PC-3 (cell line): ENCODE measurements at regions not wholly inside any gene's neighbourhood (a gene's known extent, or its start where the extent isn't known, plus 50 kb on each side); places are given as distances from the start of the nearest gene placed in this dataset.

Source experiments
- ATAC-seq: fragments of 200-7000 bp; cut with Tn5 transposase; 2 replicates; pipeline ENCODE4 v1.9.1; 2020; ENCODE audit warnings: mild to moderate bottlenecking, moderate library complexity
- BruUV-seq: library from RNA; stranded (reverse); fragments of 400-500 nt; replicated peaks from 2 replicates; lab custom pipeline; 2021; lab: Mats Ljungman, UMichigan
- CTCF ChIA-PET: fragments of 300-600 bp; sonication (Branson Sonifier 250); formaldehyde crosslinking; loops from one replicate; lab custom pipeline; 2022; ENCODE audit warnings: antibody characterized with exemption; lab: Charles Lee
- POLR2A ChIA-PET: fragments of 300-600 bp; sonication (Branson Sonifier 250); formaldehyde crosslinking; loops from one replicate; lab custom pipeline; 2022; ENCODE audit warnings: antibody characterized with exemption; ENCODE audit not compliant: unreplicated experiment; lab: Charles Lee
- DNase-seq: peaks from one replicate; pipeline ENCODE4 v3.0.0-alpha.2; 2015
- H2AFZ ChIP-seq: fragments of 300-600 bp; sonication (generic); 2 replicates; pipeline ENCODE4 v1.6.0; 2016; ENCODE audit warnings: antibody characterized with exemption, low read length
- H3F3A ChIP-seq: fragments of 300-600 bp; sonication (generic); one replicate; pipeline ENCODE4 v1.6.0; 2017; ENCODE audit warnings: antibody characterized with exemption, low read length, control low read depth, mild to moderate bottlenecking; ENCODE audit not compliant: unreplicated experiment
- H3K27ac ChIP-seq: fragments of 300-600 bp; sonication (generic); 2 replicates; pipeline ENCODE4 v1.5.1; 2016; ENCODE audit warnings: mild to moderate bottlenecking, low read length
- H3K27me3 ChIP-seq: fragments of 300-600 bp; sonication (generic); 2 replicates; pipeline ENCODE4 v1.6.1; 2016; ENCODE audit warnings: low read length, mixed read lengths
- H3K36me3 ChIP-seq: fragments of 300-600 bp; sonication (generic); 2 replicates; pipeline ENCODE4 v1.6.1; 2016; ENCODE audit warnings: low read depth, mixed run types, low read length, mixed read lengths
- H3K4me1 ChIP-seq: fragments of 300-600 bp; sonication (generic); 2 replicates; pipeline ENCODE4 v1.5.1; 2016; ENCODE audit warnings: low read length; ENCODE audit not compliant: insufficient read depth
- H3K4me2 ChIP-seq: fragments of 300-600 bp; sonication (generic); 2 replicates; pipeline ENCODE4 v1.6.0; 2016; ENCODE audit warnings: low read length
- H3K4me3 ChIP-seq: fragments of 300-600 bp; sonication (generic); 2 replicates; pipeline ENCODE4 v1.5.1; 2016; ENCODE audit warnings: mild to moderate bottlenecking, low read length, mixed read lengths
- H3K79me2 ChIP-seq: fragments of 300-600 bp; sonication (generic); 2 replicates; pipeline ENCODE4 v1.6.1; 2017; ENCODE audit warnings: low read length, mixed read lengths
- H3K9ac ChIP-seq: fragments of 300-600 bp; sonication (generic); 2 replicates; pipeline ENCODE4 v1.6.0; 2016; ENCODE audit warnings: mild to moderate bottlenecking, low read length
- H3K9me2 ChIP-seq: fragments of 300-600 bp; sonication (generic); replicated peaks from 2 replicates; pipeline ENCODE4 v1.6.1; 2016; ENCODE audit warnings: mixed run types, low read length, mixed read lengths
- H3K9me3 ChIP-seq: fragments of 300-600 bp; sonication (generic); 2 replicates; pipeline ENCODE4 v1.6.1; 2016; ENCODE audit warnings: low read length, mixed read lengths
- H4K20me1 ChIP-seq: fragments of 300-600 bp; sonication (generic); 2 replicates; pipeline ENCODE4 v1.6.1; 2016; ENCODE audit warnings: low read length, mixed read lengths
- EZH2 ChIP-seq: fragments of 300-600 bp; sonication (generic); IDR thresholded peaks from one replicate; pipeline ENCODE4 v1.6.1; 2017; ENCODE audit warnings: antibody characterized with exemption, mild to moderate bottlenecking, low read length; ENCODE audit not compliant: unreplicated experiment
- EZH2phosphoT487 ChIP-seq: fragments of 300-600 bp; sonication (generic); IDR thresholded peaks from 2 replicates; pipeline ENCODE4 v1.6.1; 2018; ENCODE audit warnings: mild to moderate bottlenecking, antibody characterized with exemption, low read length, borderline replicate concordance
- intact Hi-C: fragments of 100-400 bp; cut with micrococcal nuclease; formaldehyde crosslinking; loops from 2 replicates; pipeline ENCODE4 v1.9.0; 2023
- TF ChIP-seq, protein P1 (sequence below): fragments of 300-600 bp; sonication (generic); conservative IDR thresholded peaks from 2 replicates; pipeline ENCODE4 v1.5.1; 2017; ENCODE audit warnings: antibody characterized with exemption, low read depth, mild to moderate bottlenecking, low read length

DNA sequence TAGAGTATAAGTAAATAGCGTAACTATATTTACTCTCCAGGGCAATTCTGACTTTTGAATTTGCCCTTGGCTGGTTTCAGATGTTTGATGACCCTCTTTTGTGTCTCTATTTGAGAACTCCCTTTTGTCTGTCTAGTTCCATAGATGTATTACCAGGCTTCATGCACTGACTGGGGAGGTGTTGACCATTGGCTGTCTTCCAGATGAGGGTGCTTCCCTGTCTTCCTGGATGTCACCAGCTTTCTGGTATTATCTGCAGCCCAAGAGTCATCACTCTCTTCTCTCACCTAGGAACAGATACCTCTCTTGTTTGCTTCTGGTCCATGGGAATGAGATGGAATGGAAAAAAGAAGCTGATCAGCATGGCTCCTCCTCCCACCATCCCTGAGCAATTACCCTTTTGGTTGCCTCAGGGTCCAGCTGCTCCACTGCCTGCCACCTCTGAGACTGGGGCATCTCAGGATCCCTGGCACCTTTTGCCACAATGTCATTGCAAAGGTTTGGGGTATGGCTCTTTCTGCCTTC is 58.7 kb upstream of the TMED7 start:
- no peak for DNase-seq
- no peak overlapping the region for H3K4me3 ChIP-seq
- POLR2A ChIA-PET = no interaction called here
- ATAC-seq = no peak
- H3K9me2 ChIP-seq = no peaks in the 10 kb centered on the region
- no peaks in the 10 kb centered on the region for H3F3A ChIP-seq
- H2AFZ ChIP-seq = no peak overlapping the region
- no peaks in the 10 kb centered on the region for H3K4me1 ChIP-seq
- H3K27ac ChIP-seq = no peak overlapping the region
- CTCF ChIA-PET = no interaction called here
- no peak overlapping the region for H3K4me2 ChIP-seq
- peaks cover 16% of the 10 kb centered on the region for H3K27me3 ChIP-seq
- no peaks in the 10 kb centered on the region for H3K9me3 ChIP-seq
- intact Hi-C loops = no loop called here
- no peaks in the 10 kb centered on the region for H3K36me3 ChIP-seq
- TF ChIP-seq, protein P1, sequence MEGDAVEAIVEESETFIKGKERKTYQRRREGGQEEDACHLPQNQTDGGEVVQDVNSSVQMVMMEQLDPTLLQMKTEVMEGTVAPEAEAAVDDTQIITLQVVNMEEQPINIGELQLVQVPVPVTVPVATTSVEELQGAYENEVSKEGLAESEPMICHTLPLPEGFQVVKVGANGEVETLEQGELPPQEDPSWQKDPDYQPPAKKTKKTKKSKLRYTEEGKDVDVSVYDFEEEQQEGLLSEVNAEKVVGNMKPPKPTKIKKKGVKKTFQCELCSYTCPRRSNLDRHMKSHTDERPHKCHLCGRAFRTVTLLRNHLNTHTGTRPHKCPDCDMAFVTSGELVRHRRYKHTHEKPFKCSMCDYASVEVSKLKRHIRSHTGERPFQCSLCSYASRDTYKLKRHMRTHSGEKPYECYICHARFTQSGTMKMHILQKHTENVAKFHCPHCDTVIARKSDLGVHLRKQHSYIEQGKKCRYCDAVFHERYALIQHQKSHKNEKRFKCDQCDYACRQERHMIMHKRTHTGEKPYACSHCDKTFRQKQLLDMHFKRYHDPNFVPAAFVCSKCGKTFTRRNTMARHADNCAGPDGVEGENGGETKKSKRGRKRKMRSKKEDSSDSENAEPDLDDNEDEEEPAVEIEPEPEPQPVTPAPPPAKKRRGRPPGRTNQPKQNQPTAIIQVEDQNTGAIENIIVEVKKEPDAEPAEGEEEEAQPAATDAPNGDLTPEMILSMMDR = no peak
- TF ChIP-seq EZH2 (no peak), EZH2phosphoT487 (no peak)
- no TSS peak for BruUV-seq
- H3K79me2 ChIP-seq = no peaks in the 10 kb centered on the region
- H3K9ac ChIP-seq = no peak overlapping the region
- no peaks in the 10 kb centered on the region for H4K20me1 ChIP-seq

DNA sequence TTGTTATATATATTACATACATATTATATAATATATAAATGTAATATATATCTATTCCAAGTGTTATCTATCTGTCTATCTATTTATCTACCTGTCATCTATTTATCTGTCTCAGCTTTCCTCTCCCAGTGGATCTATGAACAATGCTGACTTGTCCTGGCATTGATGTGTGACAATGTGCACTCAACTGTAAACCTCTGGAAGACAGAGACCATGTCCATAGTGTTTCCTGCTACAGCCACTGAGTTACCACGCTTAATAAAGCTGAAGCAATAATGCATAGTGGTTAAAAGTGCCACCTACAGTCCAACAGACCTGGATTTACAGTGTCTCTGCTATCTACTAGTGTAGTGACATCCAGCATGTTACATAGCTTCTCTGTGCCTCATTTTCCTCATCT is 57.2 kb upstream of the TMED7 start:
- intact Hi-C loops = no loop called here
- no peak for DNase-seq
- no peak overlapping the region for H3K4me2 ChIP-seq
- POLR2A ChIA-PET = no interaction called here
- no peaks in the 10 kb centered on the region for H3K9me2 ChIP-seq
- H4K20me1 ChIP-seq = no peaks in the 10 kb centered on the region
- H3K27ac ChIP-seq = no peak overlapping the region
- H3K4me1 ChIP-seq = no peaks in the 10 kb centered on the region
- H3K36me3 ChIP-seq = no peaks in the 10 kb centered on the region
- H3F3A ChIP-seq = no peaks in the 10 kb centered on the region
- no peak overlapping the region for H3K9ac ChIP-seq
- TF ChIP-seq EZH2phosphoT487 (no peak), EZH2 (no peak)
- TF ChIP-seq, protein P1 = no peak
- H2AFZ ChIP-seq = no peak overlapping the region
- no TSS peak for BruUV-seq
- peak; percentile 35; the same call in 1 of the 2 replicates for ATAC-seq
- H3K27me3 ChIP-seq = peaks cover 16% of the 10 kb centered on the region
- CTCF ChIA-PET = no interaction called here
- no peaks in the 10 kb centered on the region for H3K9me3 ChIP-seq
- no peaks in the 10 kb centered on the region for H3K79me2 ChIP-seq
- no peak overlapping the region for H3K4me3 ChIP-seq
